ENCODE measurements at regions not wholly inside any gene's neighbourhood (a gene's known extent, or its start where the extent isn't known, plus 50 kb on each side); places are given as distances from the start of the nearest gene placed in this dataset.

- Mint-ChIP-seq H3K27ac (no peak overlapping the region), H3K4me1 (peaks cover 31% of the 10 kb centered on the region), H3K4me3 (no peak overlapping the region), H3K36me3 (no peaks in the 10 kb centered on the region), H3K9me3 (no peaks in the 10 kb centered on the region), H3K27me3 (ENCODE audit: low read depth) (no peaks in the 10 kb centered on the region)
- TF ChIP-seq TCF7 (CRISPR knock-in tag; IDR thresholded peaks at IDR 0.05; ENCODE audit: low read depth): no peak
- TF ChIP-seq PRDM15 (CRISPR knock-in tag; IDR thresholded peaks at IDR 0.05): peak; percentile 63
- no peak for DNase-seq (ENCODE audit: low spot score)
- ATAC-seq: no peak
- CTCF ChIA-PET: interaction anchor here (3.5 kb wide), 1 partner anchor 101 kb away, joined by 19 read pairs; no protein-coding TSS in a partner anchor
- POLR2A ChIA-PET: no interaction called here
Observed at GRCh38 chr5:168214886-168215285, 76.6 kb upstream of the WWC1 start.

GRCh38 chr5:168215646-168216045 lies 75.8 kb upstream of the WWC1 start:
- Mint-ChIP-seq H3K4me1 (peaks cover 31% of the 10 kb centered on the region), H3K27ac (peak overlapping the region; percentile 37), H3K36me3 (no peaks in the 10 kb centered on the region), H3K27me3 (ENCODE audit: low read depth) (no peaks in the 10 kb centered on the region), H3K9me3 (no peaks in the 10 kb centered on the region), H3K4me3 (no peak overlapping the region)
- ATAC-seq (peak; percentile 19; the same call in 1 of the 2 replicates), DNase-seq (ENCODE audit: low spot score) (peak; percentile 21)
- TF ChIP-seq RELA (CRISPR knock-in tag; IDR thresholded peaks at IDR 0.05; ENCODE audit: borderline replicate concordance): no peak
- no peak for TF ChIP-seq GRHL2 (CRISPR knock-in tag; IDR thresholded peaks at IDR 0.05; ENCODE audit: insufficient replicate concordance, severe bottlenecking)
- TF ChIP-seq RORB (CRISPR knock-in tag; IDR thresholded peaks at IDR 0.05): no peak
- TF ChIP-seq PRRX2 (CRISPR knock-in tag; IDR thresholded peaks at IDR 0.05): no peak
- TF ChIP-seq ZNF416 (CRISPR knock-in tag; IDR thresholded peaks at IDR 0.05): no peak
- TF ChIP-seq HMGXB4 (CRISPR knock-in tag; IDR thresholded peaks at IDR 0.05): no peak
- TF ChIP-seq PREB (CRISPR knock-in tag; IDR thresholded peaks at IDR 0.05; ENCODE audit: borderline replicate concordance): no peak
- no peak for TF ChIP-seq TEAD1 (CRISPR knock-in tag; IDR thresholded peaks at IDR 0.05)
- CTCF ChIA-PET: interaction anchor here (3.5 kb wide), 1 partner anchor 102 kb away, joined by 19 read pairs; no protein-coding TSS in a partner anchor
- POLR2A ChIA-PET: no interaction called here

- ChIA-PET CTCF (interaction anchor here (1.4 to 3.5 kb wide), 2 partner anchors 103 to 170 kb away, joined by 6 to 19 read pairs; no protein-coding TSS in a partner anchor), POLR2A (no interaction called here)
- TF ChIP-seq E2F4 (CRISPR knock-in tag; IDR thresholded peaks at IDR 0.05; ENCODE audit: borderline replicate concordance, low read depth) (no peak), TP53 (CRISPR knock-in tag; IDR thresholded peaks at IDR 0.05) (no peak), FOXK1 (CRISPR knock-in tag; IDR thresholded peaks at IDR 0.05) (no peak), PRRX2 (CRISPR knock-in tag; IDR thresholded peaks at IDR 0.05) (no peak), ZMAT4 (CRISPR knock-in tag; IDR thresholded peaks at IDR 0.05) (no peak), RELA (CRISPR knock-in tag; IDR thresholded peaks at IDR 0.05; ENCODE audit: borderline replicate concordance) (no peak), KAT7 (CRISPR knock-in tag; IDR thresholded peaks at IDR 0.05; ENCODE audit: borderline replicate concordance) (no peak)
- H3K27ac Mint-ChIP-seq: no peak overlapping the region; the same call in 1 of the 2 replicates
- no peaks in the 10 kb centered on the region for H3K36me3 Mint-ChIP-seq
- no peak for DNase-seq (ENCODE audit: low spot score)
- no peak overlapping the region for H3K4me3 Mint-ChIP-seq
- no peak for ATAC-seq
- H3K9me3 Mint-ChIP-seq: no peaks in the 10 kb centered on the region
- H3K4me1 Mint-ChIP-seq: peaks cover 31% of the 10 kb centered on the region
- H3K27me3 Mint-ChIP-seq (ENCODE audit: low read depth): no peaks in the 10 kb centered on the region
Observed at GRCh38 chr5:168216989-168217388, 74.5 kb upstream of the WWC1 start.
